22Rv1 (cell line): ENCODE measurements at regions not wholly inside any gene's neighbourhood (a gene's known extent, or its start where the extent isn't known, plus 50 kb on each side); places are given as distances from the start of the nearest gene placed in this dataset.

Source experiments
- H3K27ac ChIP-seq: fragments of 450-650 bp; 2 replicates; pipeline ENCODE4 v1.5.1; 2017
- ZFX ChIP-seq: fragments of 450-650 bp; IDR thresholded peaks from 2 replicates; pipeline ENCODE4 v1.6.1; 2017; ENCODE audit warnings: antibody characterized with exemption, borderline replicate concordance
- TF ChIP-seq, protein P1 (sequence below): fragments of 450-650 bp; IDR thresholded peaks from 2 replicates; pipeline ENCODE4 v1.5.1; 2017; ENCODE audit warnings: mild to moderate bottlenecking

GRCh38 chrX:39805825-39806224 lies 291.9 kb downstream of the BCOR start:
- TF ChIP-seq, protein P1, sequence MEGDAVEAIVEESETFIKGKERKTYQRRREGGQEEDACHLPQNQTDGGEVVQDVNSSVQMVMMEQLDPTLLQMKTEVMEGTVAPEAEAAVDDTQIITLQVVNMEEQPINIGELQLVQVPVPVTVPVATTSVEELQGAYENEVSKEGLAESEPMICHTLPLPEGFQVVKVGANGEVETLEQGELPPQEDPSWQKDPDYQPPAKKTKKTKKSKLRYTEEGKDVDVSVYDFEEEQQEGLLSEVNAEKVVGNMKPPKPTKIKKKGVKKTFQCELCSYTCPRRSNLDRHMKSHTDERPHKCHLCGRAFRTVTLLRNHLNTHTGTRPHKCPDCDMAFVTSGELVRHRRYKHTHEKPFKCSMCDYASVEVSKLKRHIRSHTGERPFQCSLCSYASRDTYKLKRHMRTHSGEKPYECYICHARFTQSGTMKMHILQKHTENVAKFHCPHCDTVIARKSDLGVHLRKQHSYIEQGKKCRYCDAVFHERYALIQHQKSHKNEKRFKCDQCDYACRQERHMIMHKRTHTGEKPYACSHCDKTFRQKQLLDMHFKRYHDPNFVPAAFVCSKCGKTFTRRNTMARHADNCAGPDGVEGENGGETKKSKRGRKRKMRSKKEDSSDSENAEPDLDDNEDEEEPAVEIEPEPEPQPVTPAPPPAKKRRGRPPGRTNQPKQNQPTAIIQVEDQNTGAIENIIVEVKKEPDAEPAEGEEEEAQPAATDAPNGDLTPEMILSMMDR, result no peak
- TF ChIP-seq ZFX, result no peak
- H3K27ac ChIP-seq, result no peak overlapping the region

DNA sequence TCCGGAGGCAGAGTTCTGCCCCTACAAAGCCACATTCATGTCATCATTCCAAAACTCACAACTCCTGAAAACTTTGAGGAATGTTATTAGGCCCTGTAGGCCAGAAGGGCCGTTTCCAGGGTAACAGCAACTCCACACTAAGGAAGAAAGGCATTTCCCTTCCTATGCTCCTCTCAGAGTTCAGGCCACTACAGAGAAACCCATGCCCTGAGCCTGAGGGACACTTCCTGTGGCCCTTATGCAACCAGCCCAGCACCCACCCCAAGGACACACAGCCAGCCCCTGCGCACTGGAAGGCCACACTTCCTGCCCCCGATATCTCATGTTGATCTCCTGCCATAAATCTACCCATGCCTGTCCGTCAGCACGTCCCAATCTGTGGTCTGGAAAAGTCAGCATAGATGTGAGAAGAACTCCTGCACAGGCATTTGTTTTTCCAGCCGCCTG lies 289.3 kb downstream of the BCOR start:
- H3K27ac ChIP-seq, result no peak overlapping the region
- TF ChIP-seq, protein P1, result no peak
- no peak for TF ChIP-seq ZFX

GRCh38 chrX:39809331-39809730 lies 288.4 kb downstream of the BCOR start:
- no peak for TF ChIP-seq ZFX
- TF ChIP-seq, protein P1, result no peak
- H3K27ac ChIP-seq, result no peak overlapping the region

DNA sequence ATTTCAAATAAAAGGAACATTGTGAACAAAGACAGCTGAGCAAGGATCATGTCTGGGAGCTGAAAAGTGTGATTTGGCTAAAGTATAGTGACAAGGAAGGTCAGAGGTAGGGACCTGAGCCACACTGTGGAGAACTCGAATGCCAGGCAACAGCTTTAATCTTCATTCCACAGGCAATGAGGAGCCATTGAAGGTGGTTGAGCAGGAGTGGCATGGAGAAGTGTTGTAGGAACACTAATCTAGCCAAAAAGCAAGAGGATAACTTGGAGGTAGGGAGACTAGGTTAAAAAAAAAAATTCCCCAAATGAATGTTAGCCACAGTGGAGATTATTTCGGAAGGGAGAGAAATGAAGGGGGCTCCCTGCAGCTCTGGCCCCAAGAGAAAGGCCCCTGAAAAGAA lies 286.9 kb downstream of the BCOR start:
- H3K27ac ChIP-seq, result no peak overlapping the region
- TF ChIP-seq ZFX, result no peak
- TF ChIP-seq, protein P1, result no peak

- TF ChIP-seq ZFX, result no peak
- TF ChIP-seq, protein P1, result no peak
Measured at GRCh38 chrX:39811376-39811775, 286.4 kb downstream of the BCOR start.

DNA sequence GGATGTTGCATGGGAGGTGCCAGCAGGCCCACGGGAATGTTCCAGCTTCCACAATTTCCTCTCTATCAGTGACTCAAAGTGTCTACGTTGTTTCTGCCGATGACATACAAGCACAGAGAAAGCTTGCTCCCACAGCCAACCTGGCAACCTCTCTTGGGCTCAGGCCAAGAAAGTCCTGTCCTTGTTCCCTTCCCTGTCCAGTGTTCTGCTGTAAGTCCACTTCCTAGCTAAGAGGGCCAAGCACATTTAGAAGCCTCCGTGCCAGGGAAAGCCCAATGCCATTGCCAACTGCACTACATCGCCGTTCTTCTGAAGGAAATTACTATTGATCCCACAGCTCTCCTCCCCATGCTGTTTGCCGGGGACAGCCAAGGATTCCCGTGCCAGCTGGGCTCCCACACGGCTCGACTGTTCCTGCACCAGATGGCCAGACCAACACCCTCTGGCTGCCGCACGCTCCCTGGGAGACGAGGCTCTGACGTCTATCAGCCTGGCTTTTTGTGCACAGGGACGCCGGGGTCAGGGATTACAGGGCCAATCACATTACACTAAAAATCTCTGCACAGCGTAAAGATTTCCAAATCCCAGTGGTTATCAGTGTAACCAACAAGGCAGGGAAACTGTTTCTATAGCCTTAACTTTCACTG lies 284.0 kb downstream of the BCOR start:
- TF ChIP-seq ZFX, result no peak
- TF ChIP-seq, protein P1, result no peak
- H3K27ac ChIP-seq, result no peak overlapping the region

More at GRCh38 chrX:39811376-39811775, 286.4 kb downstream of the BCOR start:
- H3K27ac ChIP-seq, result no peak overlapping the region

DNA sequence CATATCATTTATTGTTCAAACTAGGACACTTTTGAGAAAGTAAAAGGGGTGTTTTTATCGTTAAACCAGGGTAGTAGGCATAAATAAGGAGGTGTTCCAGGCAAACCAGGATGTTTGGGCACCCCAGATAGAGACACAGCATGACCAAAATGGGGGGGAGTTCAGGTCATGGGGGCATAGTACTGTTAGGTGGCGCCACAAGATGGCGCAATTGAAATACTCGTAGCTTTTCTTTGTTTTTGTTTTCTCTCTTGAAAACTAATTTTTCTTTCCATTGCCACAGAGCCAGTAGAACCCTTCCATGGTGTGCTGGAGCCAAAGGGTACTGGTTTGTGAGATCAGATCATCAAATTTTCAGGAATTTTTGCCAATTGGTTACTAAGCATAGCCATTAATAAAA lies 283.4 kb downstream of the BCOR start:
- TF ChIP-seq, protein P1, result peak; percentile 34
- TF ChIP-seq ZFX, result no peak
- H3K27ac ChIP-seq, result no peak overlapping the region
